NCI-H2227 (cell line): ENCODE measurements at regions not wholly inside any gene's neighbourhood (a gene's known extent, or its start where the extent isn't known, plus 50 kb on each side); places are given as distances from the start of the nearest gene placed in this dataset.
"Not testable (repeated sequence)": the region's sequence is repeated elsewhere in the genome, so short reads cannot be mapped to it uniquely, and the experiment has no call there.

Source experiments
- DNase-seq: peaks from one replicate; lab custom pipeline; 2025; ENCODE audit not compliant: unreplicated experiment; lab: John Stamatoyannopoulos, UW

DNA sequence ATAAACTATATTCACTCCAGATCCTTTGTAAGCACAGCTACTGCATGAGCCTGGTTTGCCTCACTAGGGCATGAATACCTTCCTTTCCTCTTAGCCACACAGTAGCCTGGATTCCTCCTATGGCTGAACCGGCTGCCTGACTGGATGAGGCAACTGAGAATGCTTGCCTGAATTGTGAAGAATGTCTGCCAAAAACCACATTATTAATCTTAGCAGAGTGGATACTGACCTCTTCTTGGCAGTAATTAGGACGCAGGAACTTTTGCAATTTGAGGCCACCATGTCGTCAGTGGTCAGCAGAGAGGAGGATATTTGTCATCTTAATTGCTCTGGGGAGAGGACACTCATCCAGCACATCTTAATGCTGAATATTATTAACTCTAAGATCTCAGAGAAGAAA lies 651.8 kb upstream of the GOT2 start:
- no peak for DNase-seq

DNA sequence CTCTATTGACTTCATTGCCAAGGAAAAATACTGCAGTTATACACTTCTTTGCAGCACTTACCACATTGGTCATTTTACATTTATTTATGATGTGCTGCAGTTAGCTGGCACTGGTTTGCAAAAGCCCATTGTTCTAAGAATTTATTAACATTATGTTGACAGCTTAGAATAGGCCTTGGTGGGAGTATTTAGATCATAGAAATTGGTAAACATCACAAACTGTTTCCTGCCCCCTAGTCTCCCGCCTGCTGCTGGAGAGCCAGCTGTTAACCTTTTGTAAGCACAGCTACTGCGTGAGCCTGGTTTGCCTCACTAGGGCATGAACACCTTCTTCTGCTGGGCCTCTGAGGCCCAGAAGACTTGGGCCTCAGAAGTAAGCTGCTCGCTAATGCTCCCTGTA lies 651.4 kb upstream of the GOT2 start:
- no peak for DNase-seq

DNA sequence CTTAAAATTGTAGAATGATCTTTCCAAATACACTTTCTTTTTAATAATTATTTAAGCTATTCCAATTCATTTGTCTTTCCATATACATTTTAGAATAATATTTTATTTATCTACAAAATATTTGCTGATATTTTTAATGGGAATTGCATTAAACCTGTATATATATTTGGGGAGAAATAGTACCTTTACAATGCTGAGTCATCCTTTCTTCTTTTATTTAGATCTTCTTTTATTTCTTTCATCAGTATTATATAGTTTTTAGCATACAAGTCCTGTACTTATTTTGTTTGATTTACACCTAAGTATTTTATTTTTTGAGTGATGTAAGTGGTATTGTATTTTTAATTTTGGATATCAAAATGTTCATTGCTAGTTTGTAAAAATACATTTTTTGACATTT lies 639.5 kb upstream of the GOT2 start:
- no peak for DNase-seq

DNA sequence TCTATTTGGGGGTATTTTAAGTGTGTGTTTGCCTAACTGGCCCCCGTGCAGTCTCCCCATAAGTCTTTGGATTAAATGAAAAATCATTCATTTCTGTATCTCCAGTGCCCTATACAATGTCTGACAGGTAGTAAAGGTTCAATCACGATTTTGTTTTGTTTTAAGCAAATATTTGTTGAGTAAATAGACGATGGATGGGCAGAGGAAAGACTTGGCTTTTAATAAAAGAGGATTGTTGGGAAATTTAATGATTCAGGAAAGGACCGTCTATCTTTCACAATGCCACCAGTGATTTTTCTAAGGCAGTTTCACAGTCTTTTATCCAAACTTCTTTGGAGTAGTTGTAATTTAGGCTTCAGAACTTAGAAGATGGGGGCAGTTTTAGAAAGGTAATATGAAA lies 636.6 kb upstream of the GOT2 start:
- no peak for DNase-seq

DNA sequence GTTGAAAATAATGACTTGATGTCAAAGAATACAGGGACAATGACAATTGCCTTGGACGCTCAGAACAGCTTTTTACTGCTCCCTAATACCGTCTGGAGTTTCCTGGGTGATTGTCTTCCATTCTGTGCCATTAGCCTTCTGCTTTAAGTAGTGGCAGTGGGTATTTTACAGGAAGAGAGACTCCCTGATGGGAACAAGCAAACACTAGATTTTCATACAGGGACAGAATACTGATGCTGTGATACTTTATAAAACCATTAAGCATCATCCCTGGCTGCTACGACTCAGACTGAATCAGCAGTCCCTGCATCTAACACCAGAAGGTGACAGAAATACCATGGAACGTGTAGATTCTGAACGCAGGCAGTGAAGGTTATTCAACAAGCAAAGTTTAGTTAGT lies 635.4 kb upstream of the GOT2 start:
- DNase-seq, result no peak

DNA sequence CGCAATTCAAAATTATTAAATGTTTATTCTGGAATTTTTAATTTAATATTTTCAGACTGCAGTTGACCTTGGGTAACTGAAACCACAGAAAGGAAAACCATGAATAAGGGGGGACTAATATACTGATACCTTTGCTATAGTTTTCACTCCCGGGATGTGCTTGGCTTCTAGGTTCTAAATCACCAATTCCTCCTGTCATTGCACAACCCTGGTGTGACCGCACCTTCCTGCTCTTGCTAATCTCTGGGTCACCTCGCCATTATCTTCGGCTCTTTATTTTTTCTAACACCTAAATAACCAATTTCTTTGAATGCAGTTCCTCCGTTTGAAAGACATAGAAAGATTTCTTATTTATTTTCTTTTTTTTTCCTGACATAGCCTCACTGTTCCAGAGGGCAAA lies 634.5 kb upstream of the GOT2 start:
- no peak for DNase-seq

DNA sequence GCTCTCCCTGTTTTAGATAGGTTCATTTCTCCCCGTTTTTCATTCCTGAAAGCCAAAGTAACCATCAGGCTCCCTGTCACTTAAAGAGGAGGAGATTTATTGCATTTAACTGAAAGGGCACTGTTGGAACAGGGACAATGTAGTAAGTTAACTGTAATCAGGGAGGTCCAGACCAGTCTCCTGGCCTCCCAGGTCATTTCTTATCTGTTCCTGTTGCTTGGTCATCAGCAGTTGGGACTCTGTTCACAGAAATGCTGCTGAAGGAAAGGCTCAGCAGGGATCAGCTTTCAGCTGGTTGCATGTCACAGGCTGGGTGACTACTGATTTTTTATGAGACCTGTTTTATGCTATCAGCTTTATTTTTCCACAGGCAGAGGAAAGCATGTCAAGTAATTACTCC lies 622.6 kb upstream of the GOT2 start:
- DNase-seq, result no peak

DNA sequence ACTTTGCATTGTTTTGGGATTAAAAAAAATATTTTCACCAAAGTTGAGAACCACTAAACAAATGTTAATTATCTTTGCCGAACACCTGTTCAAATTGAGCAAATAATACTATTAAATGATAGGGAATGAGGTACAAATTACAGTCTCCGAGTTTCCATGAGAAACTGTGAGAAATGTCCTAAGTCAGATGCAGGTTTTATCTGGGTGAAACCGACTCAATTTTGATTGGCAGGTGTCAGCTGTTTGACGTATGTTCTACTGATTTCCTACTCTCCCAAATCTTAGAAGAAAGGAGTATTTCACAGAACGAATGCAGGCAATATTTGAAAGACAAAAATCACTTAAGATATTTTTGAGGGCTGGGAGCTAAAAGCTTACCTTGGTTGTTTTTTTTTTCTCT lies 622.0 kb upstream of the GOT2 start:
- DNase-seq, result no peak

DNA sequence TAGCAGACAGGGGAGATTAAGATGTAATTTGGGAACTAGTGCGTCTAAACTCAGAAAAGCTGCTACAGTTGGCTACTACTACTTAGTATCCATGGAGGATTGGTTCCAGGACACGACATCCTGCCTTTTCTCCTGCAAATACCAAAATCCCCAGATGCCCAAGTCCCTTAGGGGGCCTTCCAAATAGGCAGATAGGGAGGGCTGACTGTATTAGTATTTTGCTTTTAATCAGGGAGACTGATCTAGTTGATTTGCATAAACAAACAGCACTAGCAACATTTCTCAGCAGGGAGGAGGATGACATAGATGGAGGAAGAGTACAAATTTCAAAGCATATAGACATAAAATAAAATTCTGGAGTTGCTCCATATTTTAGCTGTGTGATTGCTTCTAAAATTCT lies 621.6 kb upstream of the GOT2 start:
- DNase-seq, result no peak

DNA sequence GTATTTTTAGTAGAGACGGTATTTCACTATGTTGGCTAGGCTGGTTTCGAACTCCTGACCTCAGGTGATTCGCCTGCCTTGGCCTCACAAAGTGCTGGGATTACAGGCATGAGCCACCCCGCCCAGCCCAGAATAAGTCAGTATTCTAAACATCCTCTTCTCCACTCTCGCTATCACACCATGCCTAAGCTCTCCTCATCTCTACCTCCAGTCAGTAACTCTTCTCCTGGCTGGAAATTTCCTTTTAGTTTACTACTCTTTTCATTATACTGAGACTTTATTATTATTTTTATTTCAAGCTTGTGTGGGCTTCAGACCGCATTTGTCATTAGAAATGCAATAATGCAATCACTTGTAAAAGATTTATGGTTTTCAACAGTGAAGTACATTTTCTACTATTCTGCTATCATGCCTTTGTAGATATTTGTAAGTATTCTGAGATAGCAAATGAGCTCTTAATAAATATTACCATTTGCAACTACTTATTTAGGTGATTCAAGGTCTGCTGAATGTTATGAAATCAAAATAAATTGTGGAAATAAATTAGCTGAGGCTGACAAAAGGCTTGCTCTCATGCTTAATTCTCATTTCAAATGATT lies 617.3 kb upstream of the GOT2 start:
- no peak for DNase-seq

DNA sequence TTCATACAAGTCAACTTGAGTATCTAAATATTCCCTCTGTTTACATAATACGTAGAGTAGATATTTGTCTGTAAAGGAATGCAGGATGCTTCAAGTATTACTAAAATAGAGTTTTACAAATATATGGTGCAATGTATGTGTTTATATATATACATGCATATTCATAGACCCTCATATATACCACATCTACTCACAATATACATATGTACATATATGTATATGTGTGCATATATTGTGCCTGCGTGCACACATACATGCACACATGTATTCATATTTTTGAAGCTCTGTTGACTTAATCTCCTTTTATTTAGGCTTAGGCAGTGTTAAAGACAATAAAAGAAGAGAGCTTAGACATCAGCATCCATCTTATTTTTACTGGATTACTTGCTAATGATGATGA lies 616.6 kb upstream of the GOT2 start:
- no peak for DNase-seq

DNA sequence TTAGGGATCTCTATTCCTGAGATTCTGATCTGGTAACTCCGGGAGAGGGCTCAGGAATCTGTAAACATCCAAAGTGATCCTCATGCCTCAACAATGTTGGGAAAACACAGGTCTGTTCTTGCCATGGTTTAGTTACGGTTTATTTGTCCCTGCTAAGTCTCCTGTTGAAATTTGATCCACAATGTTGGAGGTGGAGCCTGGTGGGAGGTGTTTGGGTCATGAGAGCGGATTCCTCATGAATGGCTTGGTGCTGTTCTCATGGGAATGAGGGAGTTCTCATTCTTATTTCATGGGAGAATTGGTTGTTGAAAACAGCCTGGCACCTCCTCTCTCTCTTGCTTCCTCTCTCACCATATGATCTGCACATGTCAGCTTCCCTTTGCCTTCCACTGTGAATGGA lies 608.6 kb upstream of the GOT2 start:
- DNase-seq, result no peak

DNA sequence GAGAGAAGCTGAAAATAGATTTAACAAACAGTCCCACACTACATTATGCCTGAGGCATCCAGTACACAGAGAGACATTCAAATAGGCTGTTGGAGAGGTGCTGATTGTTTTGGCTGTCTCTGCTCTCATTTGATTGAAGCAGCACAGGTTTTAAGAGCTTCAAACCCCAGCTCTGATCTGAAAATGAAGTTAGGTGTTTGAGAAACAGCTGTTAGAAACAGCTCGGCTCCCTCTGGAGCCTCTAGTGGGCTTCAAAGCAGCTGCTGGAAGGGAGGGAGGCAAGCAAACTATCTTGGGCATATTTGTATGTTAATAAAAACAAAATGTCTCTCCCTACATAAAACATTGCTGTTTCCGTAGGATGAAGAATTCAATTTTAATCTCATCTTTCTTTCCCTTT lies 607.3 kb upstream of the GOT2 start:
- DNase-seq, result no peak

DNA sequence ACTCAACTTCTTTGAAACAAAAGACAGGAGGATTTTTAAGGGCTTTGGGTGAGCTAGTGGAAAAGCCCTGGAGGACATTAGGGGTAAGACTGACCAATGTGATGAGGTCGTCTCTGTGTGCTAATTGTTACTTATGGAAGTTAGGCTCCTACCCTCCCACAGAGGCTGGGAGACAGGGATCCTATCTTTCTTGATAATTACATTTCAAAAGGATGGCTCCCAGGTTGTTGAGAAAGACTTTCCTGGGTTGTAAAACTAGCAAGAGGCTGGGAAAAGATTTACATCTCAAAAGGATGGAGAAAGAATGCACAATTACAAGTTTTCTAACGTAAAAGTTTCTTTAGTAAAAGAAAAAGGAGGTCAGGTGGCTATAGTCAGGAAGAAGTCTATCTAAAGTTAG lies 605.8 kb upstream of the GOT2 start:
- no peak for DNase-seq

DNA sequence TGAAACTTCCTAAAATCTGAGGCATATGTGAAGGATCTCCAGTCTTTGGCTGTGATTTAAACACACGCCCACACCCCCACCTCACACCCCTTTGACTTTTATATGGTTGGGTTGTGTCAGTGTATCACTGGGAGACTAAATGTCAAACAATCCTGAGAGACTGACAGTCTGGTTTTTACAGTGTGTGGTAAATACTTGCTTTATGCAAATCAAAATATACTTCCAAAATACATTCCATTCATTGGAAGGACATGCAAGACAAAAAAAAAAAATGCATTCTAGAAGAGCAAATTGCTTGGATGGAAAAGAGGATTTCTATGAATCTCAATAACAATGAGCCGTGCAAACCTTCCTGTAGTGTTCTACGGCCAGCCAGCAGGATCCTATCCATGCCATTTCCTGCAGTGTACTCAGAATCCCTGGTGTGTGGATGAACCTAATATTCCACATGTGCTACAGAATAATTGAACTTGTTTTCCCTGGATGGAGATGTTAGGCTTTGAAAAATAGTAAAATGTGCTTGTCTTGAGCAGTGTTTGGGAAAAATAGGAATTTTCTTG lies 602.1 kb upstream of the GOT2 start:
- no peak for DNase-seq

DNA sequence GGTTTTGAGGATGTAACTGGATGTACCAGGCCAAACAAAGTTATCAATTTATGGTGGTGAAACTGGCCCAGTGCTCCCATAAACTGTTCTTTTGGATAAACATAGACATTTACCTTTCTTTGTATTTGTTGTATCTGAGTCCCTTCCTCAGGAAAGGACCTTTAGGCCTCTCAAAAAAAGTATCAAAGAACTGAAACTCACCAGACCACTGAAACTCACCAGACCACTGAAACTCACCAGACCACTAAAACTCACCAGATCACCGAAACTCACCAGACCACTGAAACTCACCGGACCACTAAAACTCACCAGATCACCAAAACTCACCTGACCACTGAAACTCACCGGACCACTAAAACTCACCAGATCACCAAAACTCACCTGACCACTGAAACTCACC lies 597.6 kb upstream of the GOT2 start:
- not testable (repeated sequence) for DNase-seq

DNA sequence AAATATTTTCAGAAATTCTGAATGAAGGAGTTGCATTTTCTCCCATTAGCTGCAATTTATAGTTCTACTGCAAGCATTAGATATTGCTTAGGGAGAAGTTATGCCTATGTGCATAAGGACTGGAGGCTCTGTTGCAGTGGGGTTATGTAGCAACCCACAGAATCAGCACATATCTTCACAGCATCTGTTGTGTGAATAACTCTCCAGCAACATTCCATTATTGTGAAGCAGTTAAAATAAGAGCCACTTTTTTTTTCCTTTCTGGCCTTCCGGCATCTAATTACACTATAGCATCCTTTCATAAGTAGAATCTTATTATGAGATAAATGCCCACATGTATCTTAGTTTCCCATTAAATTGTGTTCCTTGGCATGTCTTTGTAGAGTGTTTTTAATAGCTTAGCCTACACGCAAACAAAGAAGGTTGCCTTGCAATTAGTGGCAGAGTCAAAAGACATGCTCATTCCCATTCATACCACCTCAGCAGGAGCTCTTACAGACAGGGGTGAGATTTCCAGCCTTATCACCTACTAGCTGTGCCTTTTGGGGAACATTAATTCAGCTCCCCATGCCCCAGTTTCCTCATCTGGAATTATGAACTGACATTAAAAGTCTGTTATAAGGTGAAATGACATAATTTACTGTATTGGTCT lies 596.0 kb upstream of the GOT2 start:
- no peak for DNase-seq

DNA sequence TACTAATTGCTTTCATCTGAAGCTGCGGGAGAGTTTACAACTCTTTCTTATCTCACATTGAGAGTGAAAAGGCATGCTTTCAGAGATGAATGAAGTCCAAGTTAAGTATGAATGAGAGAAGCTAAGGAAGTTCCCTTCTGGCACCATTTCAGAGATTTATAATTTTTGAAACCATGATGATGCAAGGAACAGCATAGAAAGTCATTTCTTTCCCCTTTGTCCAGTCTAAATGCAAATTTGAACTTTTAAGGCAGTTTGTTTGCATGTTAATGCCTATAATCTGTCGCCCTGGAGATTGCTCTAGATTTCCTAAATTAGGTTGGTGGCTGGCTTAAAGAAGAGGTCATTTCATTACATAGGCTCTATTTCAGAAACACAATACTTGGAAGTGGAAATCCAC lies 594.8 kb upstream of the GOT2 start:
- no peak for DNase-seq

DNA sequence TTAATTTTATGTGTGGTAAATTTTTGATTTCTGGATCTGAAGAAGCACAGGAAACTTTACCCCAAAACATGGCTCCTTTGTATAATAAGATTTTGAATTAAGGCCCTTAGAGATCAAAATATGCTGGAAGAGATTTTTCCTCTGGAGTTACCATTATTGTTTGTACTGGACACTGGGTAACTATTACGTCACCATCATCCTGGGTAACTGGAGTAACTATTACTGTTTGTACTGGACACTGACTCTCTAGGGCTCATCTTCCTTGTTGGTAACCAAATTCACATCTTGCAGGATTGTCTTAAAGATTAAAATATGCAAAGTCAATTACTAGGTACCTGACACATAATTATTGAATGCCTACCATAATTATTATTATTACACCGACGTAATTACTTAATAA lies 593.8 kb upstream of the GOT2 start:
- no peak for DNase-seq

DNA sequence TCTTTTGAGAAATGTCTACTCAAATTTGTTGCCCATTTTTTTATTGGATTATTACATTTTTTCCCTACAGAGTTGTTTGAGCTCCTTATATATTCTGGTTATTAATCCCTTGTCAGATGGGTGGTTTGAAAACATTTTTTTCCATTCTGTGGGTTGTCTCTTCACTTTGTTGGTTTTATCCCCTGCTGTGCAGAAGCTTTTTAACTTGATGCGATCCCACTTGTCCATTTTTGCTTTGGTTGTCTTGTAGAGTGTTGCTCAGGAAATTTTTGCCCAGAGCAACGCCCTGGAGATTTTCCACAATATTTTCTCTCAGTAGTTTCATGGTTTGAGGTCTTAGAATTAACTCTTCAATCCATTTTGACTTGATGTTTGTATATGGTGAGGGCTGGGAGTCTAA lies 592.8 kb upstream of the GOT2 start:
- DNase-seq, result no peak

DNA sequence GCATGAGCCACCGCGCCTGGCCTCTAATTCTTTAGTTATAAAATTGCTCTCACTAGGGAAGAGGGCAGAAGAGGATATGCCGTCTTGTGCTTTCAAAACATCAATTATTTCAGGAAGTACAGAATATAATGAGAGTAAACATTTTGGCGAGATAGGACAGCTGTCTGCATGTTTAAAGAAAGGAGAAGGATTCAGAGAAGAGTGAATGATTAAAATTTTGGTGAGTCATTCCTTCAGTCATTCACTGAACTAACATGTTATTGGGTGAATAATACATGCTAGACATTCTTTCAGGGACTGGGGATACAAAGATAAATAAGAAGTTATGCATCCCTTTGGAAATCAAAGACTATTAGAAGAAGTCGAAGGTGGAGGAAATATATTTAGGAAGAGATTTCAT lies 590.3 kb upstream of the GOT2 start:
- DNase-seq, result no peak

DNA sequence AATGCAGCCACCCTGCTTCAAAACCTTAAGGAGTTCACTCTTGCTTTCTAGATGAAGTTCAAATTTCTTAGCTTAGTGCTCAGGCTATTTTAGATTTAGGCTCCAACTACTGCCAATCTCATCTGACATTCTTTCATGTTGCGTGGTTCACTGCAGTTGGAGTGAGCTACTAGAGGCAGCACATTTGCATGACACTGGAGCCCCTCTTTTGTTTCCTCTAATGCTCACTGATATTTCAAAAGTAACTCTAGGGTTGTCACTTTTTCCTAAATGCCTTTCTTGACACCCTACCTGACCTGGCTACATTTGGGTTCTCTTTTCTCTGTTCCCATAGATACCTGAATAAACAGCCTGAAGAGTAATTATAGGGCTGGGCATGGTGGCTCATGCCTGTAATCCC lies 586.5 kb upstream of the GOT2 start:
- no peak for DNase-seq

DNA sequence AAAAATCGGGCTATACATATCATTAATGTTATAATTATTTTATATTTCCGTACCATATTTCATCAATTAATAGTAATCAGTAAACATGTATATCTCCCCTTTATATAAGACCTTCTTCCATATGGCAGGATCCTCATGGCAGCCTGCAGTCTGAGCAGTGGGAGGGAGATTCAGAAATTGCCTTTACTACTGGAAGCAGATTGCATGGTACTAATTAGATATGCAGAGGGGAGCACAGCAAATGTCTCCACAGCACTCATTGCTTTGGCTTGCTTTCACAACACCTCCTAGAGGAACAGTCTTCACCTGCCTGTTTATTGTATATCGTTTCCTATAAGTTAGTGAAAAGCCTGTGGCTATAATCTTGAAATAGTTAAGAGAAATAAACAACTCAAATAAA lies 585.8 kb upstream of the GOT2 start:
- no peak for DNase-seq
